ENCODE measurements at regions not wholly inside any gene's neighbourhood (a gene's known extent, or its start where the extent isn't known, plus 50 kb on each side); places are given as distances from the start of the nearest gene placed in this dataset.
"Not testable (repeated sequence)": the region's sequence is repeated elsewhere in the genome, so short reads cannot be mapped to it uniquely, and the experiment has no call there.

- Mint-ChIP-seq H3K27me3 (no peaks in the 10 kb centered on the region), H3K9me3 (peaks cover 13% of the 10 kb centered on the region), H3K36me3 (no peaks in the 10 kb centered on the region), H3K4me3 (no peak overlapping the region), H3K27ac (no peak overlapping the region), H3K4me1 (no peaks in the 10 kb centered on the region)
- DNase-seq: no peak
These were observed 216.1 kb upstream of the FSIP2 start for GRCh38 chr2:185522472-185522871.

- not testable (repeated sequence) for H3K36me3 Mint-ChIP-seq, H3K27ac Mint-ChIP-seq, DNase-seq, H3K4me3 Mint-ChIP-seq, H3K27me3 Mint-ChIP-seq, H3K4me1 Mint-ChIP-seq, H3K9me3 Mint-ChIP-seq
These were observed 214.4 kb upstream of the FSIP2 start for GRCh38 chr2:185524242-185524641.

- Mint-ChIP-seq H3K36me3 (no peaks in the 10 kb centered on the region), H3K4me3 (no peak overlapping the region), H3K27ac (no peak overlapping the region), H3K9me3 (peaks cover 4% of the 10 kb centered on the region), H3K4me1 (no peaks in the 10 kb centered on the region), H3K27me3 (no peaks in the 10 kb centered on the region)
- DNase-seq: no peak
These were observed 212.4 kb upstream of the FSIP2 start for GRCh38 chr2:185526161-185526560.

- H3K27ac Mint-ChIP-seq: no peak overlapping the region
- no peaks in the 10 kb centered on the region for H3K4me1 Mint-ChIP-seq
- no peak for DNase-seq
- no peaks in the 10 kb centered on the region for H3K36me3 Mint-ChIP-seq
- no peak overlapping the region for H3K4me3 Mint-ChIP-seq
- no peaks in the 10 kb centered on the region for H3K9me3 Mint-ChIP-seq
- no peaks in the 10 kb centered on the region for H3K27me3 Mint-ChIP-seq
These were observed 206.9 kb upstream of the FSIP2 start for GRCh38 chr2:185531721-185532120.

GRCh38 chr2:185537689-185538088 is 200.9 kb upstream of the FSIP2 start:
- no peaks in the 10 kb centered on the region for H3K27me3 Mint-ChIP-seq
- H3K4me3 Mint-ChIP-seq: no peak overlapping the region
- no peaks in the 10 kb centered on the region for H3K4me1 Mint-ChIP-seq
- H3K27ac Mint-ChIP-seq: no peak overlapping the region
- no peaks in the 10 kb centered on the region for H3K36me3 Mint-ChIP-seq
- peaks cover 1% of the 10 kb centered on the region for H3K9me3 Mint-ChIP-seq
- no peak for DNase-seq

- Mint-ChIP-seq H3K27ac (no peak overlapping the region), H3K4me1 (no peaks in the 10 kb centered on the region), H3K4me3 (no peak overlapping the region), H3K36me3 (no peaks in the 10 kb centered on the region), H3K27me3 (no peaks in the 10 kb centered on the region), H3K9me3 (peaks cover 11% of the 10 kb centered on the region)
- no peak for DNase-seq
These were observed 171.4 kb upstream of the FSIP2 start for GRCh38 chr2:185567196-185567595.

DNA sequence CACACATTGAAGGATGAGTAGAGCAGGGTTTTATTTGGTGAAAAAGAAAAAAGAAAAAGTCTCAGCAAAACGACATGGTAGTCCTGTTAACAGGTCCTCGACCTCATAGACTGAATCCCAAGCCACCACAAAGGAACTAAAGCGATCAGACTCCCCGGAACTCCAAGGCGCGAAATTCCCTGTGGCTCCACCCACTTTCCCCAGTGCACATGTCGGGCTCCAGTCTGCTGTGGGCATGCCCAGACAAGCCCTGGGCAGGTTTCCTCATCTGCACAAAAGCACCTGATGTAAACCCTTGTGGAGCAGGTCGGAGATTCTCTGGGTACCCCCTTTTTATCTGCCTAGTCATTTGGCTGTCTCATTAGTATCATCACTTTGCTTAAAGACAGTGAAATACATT is 170.7 kb upstream of the FSIP2 start:
- Mint-ChIP-seq H3K27me3 (no peaks in the 10 kb centered on the region), H3K36me3 (no peaks in the 10 kb centered on the region), H3K9me3 (peaks cover 6% of the 10 kb centered on the region), H3K4me3 (no peak overlapping the region), H3K27ac (no peak overlapping the region), H3K4me1 (no peaks in the 10 kb centered on the region)
- DNase-seq: no peak

DNA sequence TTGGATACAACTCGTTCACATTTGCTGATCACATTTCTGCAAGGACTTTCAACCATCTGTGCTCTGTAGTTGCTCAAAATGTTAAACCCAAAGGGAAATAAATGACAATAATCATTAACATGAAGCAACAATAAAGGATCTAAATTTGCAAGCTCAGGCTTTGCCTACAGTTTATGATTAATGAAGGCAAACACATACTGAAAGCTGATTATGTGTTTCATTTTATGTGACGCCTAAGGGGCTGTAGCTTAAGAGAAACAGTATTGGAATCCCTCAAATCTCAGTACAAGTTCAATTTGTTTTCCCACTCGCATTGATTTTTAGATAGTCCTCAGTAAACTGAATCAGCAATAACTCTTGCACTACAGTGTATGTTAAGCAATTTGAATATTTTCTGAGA is 160.3 kb upstream of the FSIP2 start:
- no peak overlapping the region for H3K27ac Mint-ChIP-seq
- no peaks in the 10 kb centered on the region for H3K36me3 Mint-ChIP-seq
- no peak overlapping the region for H3K4me3 Mint-ChIP-seq
- H3K9me3 Mint-ChIP-seq: no peaks in the 10 kb centered on the region
- H3K27me3 Mint-ChIP-seq: no peaks in the 10 kb centered on the region
- no peak for DNase-seq
- no peaks in the 10 kb centered on the region for H3K4me1 Mint-ChIP-seq

DNA sequence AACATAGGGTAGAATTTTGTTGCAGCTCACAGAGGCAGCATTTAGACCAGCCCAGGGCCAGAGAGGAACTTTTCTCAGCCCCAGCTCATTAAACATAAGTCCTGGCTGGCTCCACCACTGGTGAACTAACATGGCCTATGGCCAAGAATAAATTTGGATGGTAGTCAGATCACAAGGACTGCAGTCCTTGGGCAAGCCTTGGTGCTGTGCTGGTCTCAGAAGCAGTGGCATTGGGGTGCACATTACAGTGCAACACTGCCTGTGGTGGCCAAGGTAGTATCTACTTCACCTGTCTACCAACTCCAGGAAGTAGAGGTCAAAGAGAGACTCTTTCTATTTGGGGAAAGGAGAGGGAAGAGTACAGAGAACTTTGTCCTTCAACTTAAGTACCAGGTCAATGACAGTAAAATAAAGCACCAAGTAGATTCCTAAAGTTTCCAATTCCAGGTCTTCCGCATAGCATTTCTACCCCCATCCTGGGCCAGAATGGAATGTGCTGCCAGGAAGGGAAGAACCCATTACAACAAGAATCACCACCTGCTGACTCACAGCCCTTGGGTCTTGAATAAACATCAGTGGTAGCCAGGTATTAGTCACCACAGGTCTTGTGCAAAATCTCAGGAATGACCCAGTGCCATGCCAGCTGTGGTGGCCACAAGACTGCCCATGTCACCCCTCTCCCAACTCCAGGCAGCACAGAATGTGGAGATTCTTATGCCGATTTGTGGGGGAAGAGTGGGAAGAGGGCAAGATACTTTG is 155.4 kb upstream of the FSIP2 start:
- Mint-ChIP-seq H3K36me3 (no peaks in the 10 kb centered on the region), H3K27me3 (no peaks in the 10 kb centered on the region), H3K27ac (no peak overlapping the region), H3K4me3 (no peak overlapping the region), H3K9me3 (peaks cover 5% of the 10 kb centered on the region), H3K4me1 (no peaks in the 10 kb centered on the region)
- DNase-seq: no peak

GRCh38 chr2:185585165-185585564 is 153.4 kb upstream of the FSIP2 start:
- not testable (repeated sequence) for DNase-seq, H3K36me3 Mint-ChIP-seq, H3K27me3 Mint-ChIP-seq, H3K4me3 Mint-ChIP-seq, H3K4me1 Mint-ChIP-seq, H3K27ac Mint-ChIP-seq
- peaks cover 11% of the 10 kb centered on the region for H3K9me3 Mint-ChIP-seq

DNA sequence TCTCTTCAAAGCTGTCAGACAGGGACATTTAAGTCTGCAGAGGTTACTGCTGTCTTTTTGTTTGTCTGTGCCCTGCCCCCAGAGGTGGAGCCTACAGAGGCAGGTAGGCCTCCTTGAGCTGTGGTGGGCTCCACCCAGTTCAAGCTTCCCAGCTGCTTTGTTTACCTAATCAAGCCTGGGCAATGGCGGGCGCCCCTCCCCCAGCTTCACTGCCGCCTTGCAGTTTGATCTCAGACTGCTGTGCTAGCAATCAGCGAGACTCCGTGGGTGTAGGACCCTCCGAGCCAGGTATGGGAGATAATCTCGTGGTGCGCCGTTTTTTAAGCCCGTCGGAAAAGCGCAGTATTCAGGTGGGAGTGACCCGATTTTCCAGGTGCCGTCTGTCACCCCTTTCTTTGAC is 147.3 kb upstream of the FSIP2 start:
- not testable (repeated sequence) for DNase-seq, H3K27ac Mint-ChIP-seq, H3K4me3 Mint-ChIP-seq, H3K36me3 Mint-ChIP-seq, H3K4me1 Mint-ChIP-seq, H3K27me3 Mint-ChIP-seq
- peaks cover 11% of the 10 kb centered on the region for H3K9me3 Mint-ChIP-seq

DNA sequence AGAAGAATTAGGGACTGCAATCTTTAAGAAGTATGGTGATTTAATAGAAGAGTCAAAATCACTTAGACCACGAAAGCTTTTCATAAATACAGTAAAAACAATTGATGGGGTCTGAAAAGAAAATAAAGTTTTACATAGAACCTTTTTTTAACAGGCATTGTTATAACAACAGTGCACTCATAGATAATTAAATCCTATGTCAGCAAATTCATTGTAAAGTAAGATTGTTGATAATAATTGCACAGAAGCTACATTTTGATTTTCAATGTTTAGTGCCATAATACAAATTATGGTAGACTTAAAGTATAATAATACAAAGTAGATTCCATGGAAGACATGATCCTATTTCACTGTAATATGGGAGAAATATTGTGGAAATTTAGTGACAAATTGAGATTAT is 130.7 kb upstream of the FSIP2 start:
- Mint-ChIP-seq H3K9me3 (no peaks in the 10 kb centered on the region), H3K4me3 (no peak overlapping the region), H3K27ac (no peak overlapping the region), H3K4me1 (no peaks in the 10 kb centered on the region), H3K27me3 (no peaks in the 10 kb centered on the region), H3K36me3 (no peaks in the 10 kb centered on the region)
- no peak for DNase-seq

DNA sequence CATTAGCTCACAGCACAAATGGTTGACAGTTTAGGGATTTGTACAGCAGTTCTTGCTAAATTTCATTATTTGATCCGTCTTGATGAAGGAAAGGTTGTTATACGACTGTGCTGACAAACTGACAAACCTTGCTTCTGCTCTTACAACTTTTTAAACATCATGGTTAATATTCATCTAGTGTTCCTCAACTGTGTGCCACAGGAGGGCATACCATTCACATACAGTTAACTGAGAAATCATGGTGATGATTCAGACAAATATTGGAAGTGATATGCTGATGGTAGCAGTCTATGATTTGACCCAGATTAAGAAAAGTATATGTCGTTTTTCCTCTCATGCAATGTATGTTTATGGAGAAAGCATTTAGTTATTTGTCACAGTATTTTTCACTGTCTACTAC is 129.8 kb upstream of the FSIP2 start:
- Mint-ChIP-seq H3K27me3 (no peaks in the 10 kb centered on the region), H3K9me3 (no peaks in the 10 kb centered on the region), H3K36me3 (no peaks in the 10 kb centered on the region), H3K27ac (no peak overlapping the region), H3K4me1 (no peaks in the 10 kb centered on the region), H3K4me3 (no peak overlapping the region)
- no peak for DNase-seq

- H3K27ac Mint-ChIP-seq: no peak overlapping the region
- no peaks in the 10 kb centered on the region for H3K4me1 Mint-ChIP-seq
- H3K27me3 Mint-ChIP-seq: no peaks in the 10 kb centered on the region
- no peak for DNase-seq
- no peak overlapping the region for H3K4me3 Mint-ChIP-seq
- peaks cover 1% of the 10 kb centered on the region for H3K9me3 Mint-ChIP-seq
- H3K36me3 Mint-ChIP-seq: no peaks in the 10 kb centered on the region
These were observed 128.3 kb upstream of the FSIP2 start for GRCh38 chr2:185610301-185610700.

- no peak overlapping the region for H3K27ac Mint-ChIP-seq
- H3K27me3 Mint-ChIP-seq: no peaks in the 10 kb centered on the region
- H3K36me3 Mint-ChIP-seq: no peaks in the 10 kb centered on the region
- peaks cover 8% of the 10 kb centered on the region for H3K9me3 Mint-ChIP-seq
- no peak for DNase-seq
- H3K4me3 Mint-ChIP-seq: no peak overlapping the region
- H3K4me1 Mint-ChIP-seq: no peaks in the 10 kb centered on the region
These were observed 120.0 kb upstream of the FSIP2 start for GRCh38 chr2:185618625-185619024.

- no peak for DNase-seq
- H3K4me3 Mint-ChIP-seq: no peak overlapping the region
- no peaks in the 10 kb centered on the region for H3K9me3 Mint-ChIP-seq
- H3K36me3 Mint-ChIP-seq: no peaks in the 10 kb centered on the region
- no peak overlapping the region for H3K27ac Mint-ChIP-seq
- no peaks in the 10 kb centered on the region for H3K4me1 Mint-ChIP-seq
- H3K27me3 Mint-ChIP-seq: no peaks in the 10 kb centered on the region
These were observed 113.0 kb upstream of the FSIP2 start for GRCh38 chr2:185625604-185626003.

Data from activated naive CD8-positive, alpha-beta T cell treated with anti-CD3 and anti-CD28 coated beads for 36 hours (primary cell).